Type B pancreatic cell (in vitro differentiated cells): ENCODE measurements at regions not wholly inside any gene's neighbourhood (a gene's known extent, or its start where the extent isn't known, plus 50 kb on each side); places are given as distances from the start of the nearest gene placed in this dataset.

ENCODE experiments used
- DNase-seq: peaks from one replicate; pipeline ENCODE4 v3.0.0; 2021; ENCODE audit warnings: mixed read lengths; ENCODE audit not compliant: unreplicated experiment; ENCODE audit errors: extremely low spot score
- H3K27ac Mint-ChIP-seq: 2 replicates; pipeline ENCODE4 v1.8.0; 2021; ENCODE audit warnings: mild to moderate bottlenecking, mixed read lengths
- H3K27me3 Mint-ChIP-seq: 2 replicates; pipeline ENCODE4 v1.8.0; 2021; ENCODE audit warnings: mixed read lengths
- H3K36me3 Mint-ChIP-seq: 2 replicates; pipeline ENCODE4 v1.8.0; 2021; ENCODE audit warnings: mixed read lengths
- H3K4me1 Mint-ChIP-seq: one replicate; pipeline ENCODE4 v1.8.0; 2021; ENCODE audit warnings: mixed read lengths; ENCODE audit not compliant: unreplicated experiment
- H3K4me3 Mint-ChIP-seq: 2 replicates; pipeline ENCODE4 v1.8.0; 2021; ENCODE audit warnings: mild to moderate bottlenecking, mixed read lengths
- H3K9me3 Mint-ChIP-seq: 2 replicates; pipeline ENCODE4 v1.8.0; 2021; ENCODE audit warnings: mixed read lengths
- CTCF ChIP-seq: fragments of 200-600 bp; sonication (generic); conservative IDR thresholded peaks from 2 replicates; pipeline ENCODE4 v1.5.0; 2021; ENCODE audit warnings: antibody characterized with exemption, mild to moderate bottlenecking

DNA sequence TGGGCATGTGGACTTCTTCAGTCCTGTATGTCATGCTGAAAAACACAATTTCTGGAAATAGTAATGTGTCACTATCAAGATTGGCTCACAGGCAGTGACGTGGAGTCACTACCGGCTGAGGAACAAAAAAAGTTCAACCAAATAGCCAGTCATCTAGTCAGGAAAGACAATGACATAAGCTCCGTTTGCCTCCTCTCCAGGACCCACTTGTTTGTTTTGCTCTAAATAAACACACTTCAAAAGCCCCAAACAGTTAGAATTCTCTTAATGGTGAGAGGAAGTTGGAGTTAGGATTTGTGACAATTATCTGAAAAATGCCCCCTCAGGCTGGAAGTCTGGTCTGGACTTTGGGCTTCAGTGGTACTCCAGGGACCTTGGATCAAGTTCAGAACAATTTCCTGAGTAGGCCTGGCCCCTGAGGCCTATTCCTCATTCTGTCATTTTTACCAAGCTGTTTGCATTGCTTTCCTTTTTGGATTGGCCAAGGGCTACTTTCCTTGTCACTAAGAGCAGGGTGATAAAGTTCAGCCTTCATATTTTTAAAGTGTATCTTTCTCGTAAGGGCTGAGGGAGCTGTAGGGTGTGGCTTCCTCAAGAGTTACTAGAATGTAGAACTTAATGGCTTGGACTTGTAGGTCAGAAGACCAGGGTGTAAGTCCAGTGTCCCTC lies 98.9 kb downstream of the EOMES start:
- no peak for DNase-seq
- H3K27ac Mint-ChIP-seq: no peak overlapping the region
- peaks cover 7% of the 10 kb centered on the region for H3K4me1 Mint-ChIP-seq
- peaks cover 3% of the 10 kb centered on the region for H3K9me3 Mint-ChIP-seq
- no peak overlapping the region for H3K4me3 Mint-ChIP-seq
- no peaks in the 10 kb centered on the region for H3K36me3 Mint-ChIP-seq
- TF ChIP-seq CTCF: no peak
- no peaks in the 10 kb centered on the region for H3K27me3 Mint-ChIP-seq

GRCh38 chr3:27617552-27617951 lies 104.6 kb downstream of the EOMES start:
- TF ChIP-seq CTCF: no peak
- DNase-seq: no peak
- H3K9me3 Mint-ChIP-seq: peaks cover 8% of the 10 kb centered on the region
- H3K4me3 Mint-ChIP-seq: no peak overlapping the region
- no peaks in the 10 kb centered on the region for H3K4me1 Mint-ChIP-seq
- H3K36me3 Mint-ChIP-seq: no peaks in the 10 kb centered on the region
- no peak overlapping the region for H3K27ac Mint-ChIP-seq
- H3K27me3 Mint-ChIP-seq: peaks cover 3% of the 10 kb centered on the region

- Mint-ChIP-seq H3K4me3 (no peak overlapping the region), H3K9me3 (peaks cover 8% of the 10 kb centered on the region), H3K4me1 (no peaks in the 10 kb centered on the region), H3K36me3 (no peaks in the 10 kb centered on the region), H3K27me3 (peaks cover 3% of the 10 kb centered on the region), H3K27ac (no peak overlapping the region)
- no peak for DNase-seq
- no peak for TF ChIP-seq CTCF
Measured at GRCh38 chr3:27616031-27616430, 106.1 kb downstream of the EOMES start.

GRCh38 chr3:27615555-27615954 lies 106.6 kb downstream of the EOMES start:
- peaks cover 8% of the 10 kb centered on the region for H3K9me3 Mint-ChIP-seq
- no peak overlapping the region for H3K4me3 Mint-ChIP-seq
- no peak for TF ChIP-seq CTCF
- no peaks in the 10 kb centered on the region for H3K36me3 Mint-ChIP-seq
- H3K27ac Mint-ChIP-seq: no peak overlapping the region
- H3K4me1 Mint-ChIP-seq: no peaks in the 10 kb centered on the region
- no peak for DNase-seq
- peaks cover 3% of the 10 kb centered on the region for H3K27me3 Mint-ChIP-seq

GRCh38 chr3:27614592-27614991 lies 107.5 kb downstream of the EOMES start:
- no peak for TF ChIP-seq CTCF
- H3K9me3 Mint-ChIP-seq: peaks cover 8% of the 10 kb centered on the region

More at GRCh38 chr3:27614592-27614991, 107.5 kb downstream of the EOMES start:
- Mint-ChIP-seq H3K4me3 (no peak overlapping the region), H3K27ac (no peak overlapping the region), H3K27me3 (peaks cover 3% of the 10 kb centered on the region), H3K4me1 (no peaks in the 10 kb centered on the region), H3K36me3 (no peaks in the 10 kb centered on the region)
- no peak for DNase-seq
